GM12878 (cell line): ENCODE measurements at regions not wholly inside any gene's neighbourhood (a gene's known extent, or its start where the extent isn't known, plus 50 kb on each side); places are given as distances from the start of the nearest gene placed in this dataset.

Experiments
- ATAC-seq: fragments of 200-7000 bp; cut with Tn5 transposase; 3 replicates; pipeline ENCODE4 v1.9.1; 2020; ENCODE audit warnings: mild to moderate bottlenecking, moderate library complexity
- BruUV-seq: library from RNA; stranded (reverse); fragments of 400-500 nt; replicated peaks from 2 replicates; lab custom pipeline; 2021; lab: Mats Ljungman, UMichigan
- CTCF ChIA-PET: fragments of 300-600 bp; sonication (Branson Sonifier 250); formaldehyde crosslinking; extraction: SDS; loops from one replicate; lab custom pipeline; 2021; ENCODE audit warnings: inconsistent platforms; lab: Yijun Ruan, JAX
- POLR2A ChIA-PET: fragments of 350-600 bp; formaldehyde crosslinking; extraction: SDS; loops from one replicate; lab custom pipeline; 2021; ENCODE audit warnings: inconsistent platforms; lab: Charles Lee
- RAD21 ChIA-PET: fragments of 300-600 bp; sonication (Branson Sonifier 250); formaldehyde crosslinking; loops from one replicate; lab custom pipeline; 2023; ENCODE audit warnings: antibody characterized with exemption; ENCODE audit not compliant: unreplicated experiment; lab: Charles Lee
- SMC1A ChIA-PET: fragments of 300-600 bp; sonication (Branson Sonifier 250); formaldehyde crosslinking; loops from one replicate; lab custom pipeline; 2023; ENCODE audit not compliant: unreplicated experiment, uncharacterized antibody; lab: Charles Lee
- DNase-seq: peaks from one replicate; pipeline ENCODE4 v3.0.0-alpha.2; 2011; ENCODE audit warnings: low read depth, low spot score
- FAIRE-seq: peaks from 3 replicates; lab custom pipeline; 2011; peaks lifted over from hg19 to GRCh38; lab: Jason Lieb, UNC
- H2AFZ ChIP-seq: 2 replicates; pipeline ENCODE4 v1.6.0; 2011; ENCODE audit warnings: low read depth, low read length, control low read depth; ENCODE audit not compliant: control insufficient read depth
- H3K27ac ChIP-seq: 2 replicates; pipeline ENCODE4 v1.5.1; 2011; ENCODE audit warnings: control low read depth; ENCODE audit not compliant: control insufficient read depth, insufficient read depth
- H3K27me3 ChIP-seq, 2 experiments: replicated peaks in 1 of 2; 2 replicates each; pipeline versions ENCODE4 v1.6.0 to v1.6.1; 2011; ENCODE audit warnings: low read length in 1 of 2; ENCODE audit not compliant: control insufficient read depth in 2 of 2, insufficient read depth in 2 of 2
- H3K36me3 ChIP-seq, 2 experiments: 2 replicates each; pipeline ENCODE4 v1.5.1; 2011; ENCODE audit warnings: low read length in 1 of 2; ENCODE audit not compliant: control insufficient read depth in 2 of 2, insufficient read depth in 2 of 2
- H3K4me1 ChIP-seq: 2 replicates; pipeline ENCODE4 v1.6.1; 2011; ENCODE audit warnings: mild to moderate bottlenecking, low read length, moderate library complexity, mixed read lengths; ENCODE audit not compliant: control insufficient read depth, insufficient read depth
- H3K4me2 ChIP-seq: 2 replicates; pipeline ENCODE4 v1.6.0; 2011; ENCODE audit warnings: control low read depth; ENCODE audit not compliant: control insufficient read depth, insufficient read depth
- H3K4me3 ChIP-seq: fragments of 200-600 bp; sonication (generic); 2 replicates; pipeline ENCODE4 v1.5.1; 2016
- H3K79me2 ChIP-seq: 2 replicates; pipeline ENCODE4 v1.6.0; 2011; ENCODE audit warnings: low read length; ENCODE audit not compliant: control insufficient read depth, insufficient read depth
- H3K9ac ChIP-seq: 2 replicates; pipeline ENCODE4 v1.8.0; 2011; ENCODE audit warnings: low read length, control low read depth, mixed read lengths; ENCODE audit not compliant: control insufficient read depth, insufficient read depth
- H3K9me3 ChIP-seq: replicated peaks from 3 replicates; pipeline ENCODE4 v1.5.1; 2011; ENCODE audit warnings: mild to moderate bottlenecking, low read length; ENCODE audit not compliant: control insufficient read depth, insufficient read depth
- H4K20me1 ChIP-seq: 2 replicates; pipeline ENCODE4 v1.6.0; 2011; ENCODE audit not compliant: control insufficient read depth, insufficient read depth
- CEBPB ChIP-seq, 2 experiments: fragments of 150-350 bp in 1 of 2; IDR thresholded peaks; 2 replicates each; pipeline ENCODE4 v1.6.1; 2012 to 2014; ENCODE audit warnings: low read depth in 2 of 2, low read length in 2 of 2, borderline replicate concordance in 1 of 2, inconsistent platforms in 1 of 2
- DPF2 ChIP-seq: fragments of 450-650 bp; IDR thresholded peaks from 2 replicates; pipeline ENCODE4 v1.6.1; 2017; ENCODE audit warnings: mild to moderate bottlenecking
- KDM1A ChIP-seq: fragments of 200-600 bp; sonication (generic); IDR thresholded peaks from 2 replicates; pipeline ENCODE4 v1.6.1; 2016; ENCODE audit warnings: borderline replicate concordance
- PAX8 ChIP-seq: fragments of 450-650 bp; IDR thresholded peaks from 2 replicates; pipeline ENCODE4 v1.6.1; 2017; ENCODE audit warnings: mild to moderate bottlenecking, moderate library complexity
- PML ChIP-seq: IDR thresholded peaks from 2 replicates; pipeline ENCODE4 v1.6.1; 2012; ENCODE audit warnings: low read length, inconsistent platforms
- RELB ChIP-seq: fragments of 450-650 bp; IDR thresholded peaks from 2 replicates; pipeline ENCODE4 v1.6.1; 2017; ENCODE audit warnings: low read depth, mild to moderate bottlenecking, moderate library complexity
- SMC3 ChIP-seq: IDR thresholded peaks from 2 replicates; pipeline ENCODE4 v1.6.1; 2011; ENCODE audit warnings: low read length, improper control_type of control experiment, borderline replicate concordance
- SUZ12 ChIP-seq: fragments of 200-600 bp; sonication (generic); IDR thresholded peaks from one replicate; pipeline ENCODE4 v1.6.1; 2018; ENCODE audit warnings: antibody characterized with exemption, mild to moderate bottlenecking; ENCODE audit not compliant: unreplicated experiment
- TAF1 ChIP-seq: IDR thresholded peaks from 2 replicates; pipeline ENCODE4 v1.6.1; 2011; ENCODE audit warnings: mild to moderate bottlenecking, low read depth, low read length, borderline replicate concordance
- ZBTB33 ChIP-seq: fragments of 450-650 bp; IDR thresholded peaks from 2 replicates; pipeline ENCODE4 v1.6.1; 2017; ENCODE audit warnings: mild to moderate bottlenecking
- ZNF207 ChIP-seq: fragments of 450-650 bp; IDR thresholded peaks from 2 replicates; pipeline ENCODE4 v1.6.1; 2014; ENCODE audit warnings: antibody characterized with exemption, mild to moderate bottlenecking, borderline replicate concordance
- ZNF622 ChIP-seq: fragments of 450-650 bp; IDR thresholded peaks from 2 replicates; pipeline ENCODE4 v1.6.1; 2017; ENCODE audit warnings: mild to moderate bottlenecking, inconsistent platforms
- WGBS: methylation state at CpG from one replicate; pipeline ENCODE4 v1.1.6; 2016; ENCODE audit warnings: low lambda C conversion rate; ENCODE audit not compliant: insufficient replicate concordance, insufficient coverage; ENCODE audit errors: missing lambda C conversion rate; 5-methylcytosine and 5-hydroxymethylcytosine counted together
- in situ Hi-C: fragments of 300-500 bp; cut with MboI; formaldehyde crosslinking; loops from 9 replicates; pipeline ENCODE4 v1.14.3; 2018; ENCODE audit warnings: mixed read lengths
- intact Hi-C: fragments of 100-400 bp; cut with micrococcal nuclease; formaldehyde crosslinking; loops from one replicate; pipeline ENCODE4 v1.14.2; 2022; ENCODE audit not compliant: unreplicated experiment

GRCh38 chr4:99749445-99750391 is 66.9 kb upstream of the DAPP1 start:
- 13% methylated on average over 4 of the region's 4 CpGs for WGBS
- BruUV-seq: no TSS peak
- CTCF ChIA-PET: interaction anchor here (1.4 to 1.5 kb wide), 2 partner anchors 25 to 59 kb away, joined by 3 to 7 read pairs; no protein-coding TSS in a partner anchor

More at GRCh38 chr4:99749445-99750391, 66.9 kb upstream of the DAPP1 start:
- H3K9me3 ChIP-seq: no peaks in the 10 kb centered on the region
- FAIRE-seq (no peak), DNase-seq (no peak), ATAC-seq (no peak; the same call in 2 of the 3 replicates)
- intact Hi-C loops: no loop called here
- H3K36me3 ChIP-seq: no peaks in the 10 kb centered on the region
- in situ Hi-C loops: no loop called here
- no peak overlapping the region for H2AFZ ChIP-seq
- SMC1A ChIA-PET: interaction anchor here (1.1 kb wide), 1 partner anchor 27 kb away, joined by 3 read pairs; no protein-coding TSS in a partner anchor
- no peaks in the 10 kb centered on the region for H4K20me1 ChIP-seq
- no peaks in the 10 kb centered on the region for H3K4me1 ChIP-seq
- POLR2A ChIA-PET: interaction anchor here (1.3 kb wide), 1 partner anchor 106 kb away, joined by 3 read pairs; no protein-coding TSS in a partner anchor
- H3K4me2 ChIP-seq: no peak overlapping the region
- H3K27ac ChIP-seq: no peak overlapping the region
- H3K27me3 ChIP-seq: no peaks in the 10 kb centered on the region
- no peak overlapping the region for H3K9ac ChIP-seq
- TF ChIP-seq PAX8 (no peak), ZBTB33 (no peak), SUZ12 (no peak), KDM1A (no peak), TAF1 (no peak), CEBPB (IDR thresholded peaks at IDR 0.05; ENCODE audit: borderline replicate concordance in 1 of 2, low read depth in 2 of 2, low read length in 2 of 2) (no peak), PML (no peak), RELB (no peak), ZNF622 (no peak), ZNF207 (no peak), SMC3 (no peak), DPF2 (no peak)
- no peak overlapping the region for H3K4me3 ChIP-seq
- RAD21 ChIA-PET: no interaction called here
- no peaks in the 10 kb centered on the region for H3K79me2 ChIP-seq
